Uterus (tissue), 2 donors: ENCODE measurements at regions not wholly inside any gene's neighbourhood (a gene's known extent, or its start where the extent isn't known, plus 50 kb on each side); places are given as distances from the start of the nearest gene placed in this dataset.
"Not testable (repeated sequence)": the region's sequence is repeated elsewhere in the genome, so short reads cannot be mapped to it uniquely, and the experiment has no call there.

Experiments
- POLR2A ChIP-seq, 2 donors: fragments of 450-650 bp; IDR thresholded peaks; one replicate each; pipeline ENCODE4 v1.6.1; 2016; ENCODE audit warnings: antibody characterized with exemption in 2 of 2, mild to moderate bottlenecking in 1 of 2, moderate library complexity in 1 of 2
- TF ChIP-seq, protein P1 (sequence below), 4 experiments: fragments of 200-600 bp in 2 of 4; fragments of 450-650 bp in 2 of 4; sonication (generic) in 2 of 4; IDR thresholded peaks; one replicate each; pipeline ENCODE4 v1.5.1; 2016 to 2019; ENCODE audit warnings: antibody characterized with exemption in 4 of 4, mild to moderate bottlenecking in 2 of 4, moderate library complexity in 1 of 4

DNA sequence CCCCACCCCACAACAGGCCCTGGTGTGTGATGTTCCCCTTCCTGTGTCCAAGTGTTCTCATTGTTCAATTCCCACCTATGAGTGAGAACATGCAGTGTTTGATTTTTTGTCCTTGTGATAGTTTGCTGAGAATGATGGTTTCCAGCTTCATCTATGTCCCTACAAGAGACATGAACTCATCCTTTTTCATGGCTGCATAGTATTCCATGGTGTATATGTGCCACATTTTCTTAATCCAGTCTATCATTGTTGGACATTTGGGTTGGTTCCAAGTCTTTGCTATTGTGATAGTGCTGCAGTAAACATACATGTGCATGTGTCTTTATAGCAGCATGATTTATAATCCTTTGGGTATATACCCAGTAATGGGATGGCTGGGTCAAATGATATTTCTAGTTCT is 163.9 kb downstream of the PTPRU start:
- not testable (repeated sequence) for TF ChIP-seq POLR2A (IDR thresholded peaks at IDR 0.05)
- TF ChIP-seq, protein P1, sequence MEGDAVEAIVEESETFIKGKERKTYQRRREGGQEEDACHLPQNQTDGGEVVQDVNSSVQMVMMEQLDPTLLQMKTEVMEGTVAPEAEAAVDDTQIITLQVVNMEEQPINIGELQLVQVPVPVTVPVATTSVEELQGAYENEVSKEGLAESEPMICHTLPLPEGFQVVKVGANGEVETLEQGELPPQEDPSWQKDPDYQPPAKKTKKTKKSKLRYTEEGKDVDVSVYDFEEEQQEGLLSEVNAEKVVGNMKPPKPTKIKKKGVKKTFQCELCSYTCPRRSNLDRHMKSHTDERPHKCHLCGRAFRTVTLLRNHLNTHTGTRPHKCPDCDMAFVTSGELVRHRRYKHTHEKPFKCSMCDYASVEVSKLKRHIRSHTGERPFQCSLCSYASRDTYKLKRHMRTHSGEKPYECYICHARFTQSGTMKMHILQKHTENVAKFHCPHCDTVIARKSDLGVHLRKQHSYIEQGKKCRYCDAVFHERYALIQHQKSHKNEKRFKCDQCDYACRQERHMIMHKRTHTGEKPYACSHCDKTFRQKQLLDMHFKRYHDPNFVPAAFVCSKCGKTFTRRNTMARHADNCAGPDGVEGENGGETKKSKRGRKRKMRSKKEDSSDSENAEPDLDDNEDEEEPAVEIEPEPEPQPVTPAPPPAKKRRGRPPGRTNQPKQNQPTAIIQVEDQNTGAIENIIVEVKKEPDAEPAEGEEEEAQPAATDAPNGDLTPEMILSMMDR (IDR thresholded peaks at IDR 0.05): not testable (repeated sequence)
